ENCODE measurements at regions not wholly inside any gene's neighbourhood (a gene's known extent, or its start where the extent isn't known, plus 50 kb on each side); places are given as distances from the start of the nearest gene placed in this dataset.
"Not testable (repeated sequence)": the region's sequence is repeated elsewhere in the genome, so short reads cannot be mapped to it uniquely, and the experiment has no call there.

DNA sequence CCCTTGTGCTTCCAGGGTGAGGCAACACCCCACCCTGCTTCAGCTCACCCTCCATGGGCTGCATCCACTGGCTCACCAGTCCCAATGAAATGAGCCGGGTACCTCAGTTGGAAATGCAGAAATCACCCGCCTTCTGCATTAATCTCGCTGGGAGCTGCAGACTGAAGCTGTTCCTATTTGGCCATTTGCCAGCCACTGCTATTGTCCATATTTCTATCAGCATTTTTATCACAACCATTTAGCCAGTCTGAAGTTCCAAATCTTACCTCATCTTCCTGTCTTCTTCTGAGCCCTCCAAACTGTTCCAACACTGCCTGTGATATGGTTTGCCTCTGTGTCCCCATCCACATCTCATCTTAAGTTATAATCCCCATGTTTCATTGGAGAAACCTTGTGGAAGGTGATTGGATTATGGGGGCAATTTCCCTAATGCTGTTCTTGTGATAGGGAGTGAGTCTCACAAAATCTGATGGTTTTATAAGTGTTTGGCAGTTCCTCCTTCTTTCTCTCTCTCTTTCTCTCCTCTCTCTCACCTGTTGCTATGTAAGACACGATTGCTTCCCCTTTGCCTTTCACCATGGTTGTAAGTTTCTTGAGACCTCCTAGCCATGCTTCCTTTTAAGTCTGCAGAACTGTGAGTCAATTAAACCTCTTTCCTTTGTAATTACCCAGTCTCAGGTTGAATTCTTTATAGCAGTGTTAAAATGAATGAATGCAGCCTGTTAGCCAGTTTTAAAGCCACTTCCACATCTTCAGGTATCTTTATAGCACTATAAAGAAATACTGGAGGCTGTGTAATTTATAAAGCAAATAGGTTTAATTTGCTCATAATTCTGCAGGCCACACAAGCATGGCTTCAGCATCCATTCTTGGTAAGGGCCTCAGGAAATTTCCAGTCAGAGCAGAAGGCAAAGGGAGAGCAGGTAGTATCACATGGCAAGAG is 203.5 kb downstream of the FCRL5 start:
- H3K36me3 ChIP-seq: no peaks in the 10 kb centered on the region
- no peaks in the 10 kb centered on the region for H3K27me3 ChIP-seq (replicated peaks; ENCODE audit: insufficient read depth)
- H3K4me3 ChIP-seq: no peak overlapping the region
- TF ChIP-seq, protein P1, sequence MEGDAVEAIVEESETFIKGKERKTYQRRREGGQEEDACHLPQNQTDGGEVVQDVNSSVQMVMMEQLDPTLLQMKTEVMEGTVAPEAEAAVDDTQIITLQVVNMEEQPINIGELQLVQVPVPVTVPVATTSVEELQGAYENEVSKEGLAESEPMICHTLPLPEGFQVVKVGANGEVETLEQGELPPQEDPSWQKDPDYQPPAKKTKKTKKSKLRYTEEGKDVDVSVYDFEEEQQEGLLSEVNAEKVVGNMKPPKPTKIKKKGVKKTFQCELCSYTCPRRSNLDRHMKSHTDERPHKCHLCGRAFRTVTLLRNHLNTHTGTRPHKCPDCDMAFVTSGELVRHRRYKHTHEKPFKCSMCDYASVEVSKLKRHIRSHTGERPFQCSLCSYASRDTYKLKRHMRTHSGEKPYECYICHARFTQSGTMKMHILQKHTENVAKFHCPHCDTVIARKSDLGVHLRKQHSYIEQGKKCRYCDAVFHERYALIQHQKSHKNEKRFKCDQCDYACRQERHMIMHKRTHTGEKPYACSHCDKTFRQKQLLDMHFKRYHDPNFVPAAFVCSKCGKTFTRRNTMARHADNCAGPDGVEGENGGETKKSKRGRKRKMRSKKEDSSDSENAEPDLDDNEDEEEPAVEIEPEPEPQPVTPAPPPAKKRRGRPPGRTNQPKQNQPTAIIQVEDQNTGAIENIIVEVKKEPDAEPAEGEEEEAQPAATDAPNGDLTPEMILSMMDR (IDR thresholded peaks at IDR 0.05): no peak
- DNase-seq (ENCODE audit: low spot score) (no peak), ATAC-seq (ENCODE audit: insufficient number of reproducible peaks, low FRiP score, low read depth) (no peak)
- no peaks in the 10 kb centered on the region for H3K9me3 ChIP-seq
- no peak overlapping the region for H3K27ac ChIP-seq
- no peaks in the 10 kb centered on the region for H3K4me1 ChIP-seq (ENCODE audit: control insufficient read depth in 1 of 2, low read depth in 2 of 2)

DNA sequence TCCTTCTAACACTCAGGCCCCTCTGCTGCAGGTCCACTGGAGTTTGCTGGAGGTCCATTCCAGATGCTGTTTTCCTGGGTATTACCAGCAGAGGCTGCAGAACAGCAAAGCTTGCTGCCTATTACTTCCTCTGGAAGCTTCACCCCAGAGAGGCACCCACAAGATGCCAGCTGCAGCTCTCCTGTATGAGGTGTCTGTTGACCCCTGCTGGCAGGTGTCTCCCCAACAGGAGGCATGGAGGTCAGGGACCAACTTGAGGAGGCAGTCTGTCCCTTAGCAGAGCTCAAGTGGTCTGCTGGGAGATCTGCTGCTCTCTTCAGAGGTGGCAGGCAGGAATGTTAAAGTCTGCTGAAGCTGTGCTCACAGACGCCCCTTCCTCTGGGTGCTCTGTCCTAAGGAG is 204.8 kb downstream of the FCRL5 start:
- no peaks in the 10 kb centered on the region for H3K4me1 ChIP-seq (ENCODE audit: control insufficient read depth in 1 of 2, low read depth in 2 of 2)
- H3K4me3 ChIP-seq: no peak overlapping the region
- no peak overlapping the region for H3K27ac ChIP-seq
- H3K27me3 ChIP-seq (replicated peaks; ENCODE audit: insufficient read depth): no peaks in the 10 kb centered on the region
- H3K36me3 ChIP-seq: no peaks in the 10 kb centered on the region
- TF ChIP-seq, protein P1 (IDR thresholded peaks at IDR 0.05): no peak
- DNase-seq (ENCODE audit: low spot score) (no peak), ATAC-seq (ENCODE audit: insufficient number of reproducible peaks, low FRiP score, low read depth) (no peak)
- H3K9me3 ChIP-seq: no peaks in the 10 kb centered on the region

DNA sequence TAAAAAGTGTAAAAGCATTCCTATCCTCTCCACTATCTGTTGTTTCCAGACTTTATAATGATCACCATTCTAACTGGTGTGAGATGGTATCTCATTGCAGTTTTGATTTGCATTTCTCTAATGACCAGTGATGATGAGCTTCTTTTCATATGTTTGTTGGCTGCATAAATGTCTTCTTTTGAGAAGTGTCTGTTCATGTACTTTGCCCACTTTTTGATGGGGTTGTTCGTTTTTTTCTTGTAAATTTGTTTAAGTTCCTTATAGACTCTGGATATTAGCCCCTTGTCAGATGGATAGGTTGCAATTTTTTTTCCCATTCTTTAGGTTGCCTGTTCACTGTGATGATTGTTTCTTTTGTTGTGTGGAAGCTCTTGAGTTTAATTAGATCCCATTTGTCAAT is 199.6 kb upstream of the ETV3 start:
- ATAC-seq (ENCODE audit: insufficient number of reproducible peaks, low FRiP score, low read depth); H3K36me3 ChIP-seq; H3K4me1 ChIP-seq (ENCODE audit: control insufficient read depth in 1 of 2, low read depth in 2 of 2); H3K27me3 ChIP-seq (replicated peaks; ENCODE audit: insufficient read depth); DNase-seq (ENCODE audit: low spot score); H3K4me3 ChIP-seq; H3K27ac ChIP-seq; H3K9me3 ChIP-seq: not testable (repeated sequence)

DNA sequence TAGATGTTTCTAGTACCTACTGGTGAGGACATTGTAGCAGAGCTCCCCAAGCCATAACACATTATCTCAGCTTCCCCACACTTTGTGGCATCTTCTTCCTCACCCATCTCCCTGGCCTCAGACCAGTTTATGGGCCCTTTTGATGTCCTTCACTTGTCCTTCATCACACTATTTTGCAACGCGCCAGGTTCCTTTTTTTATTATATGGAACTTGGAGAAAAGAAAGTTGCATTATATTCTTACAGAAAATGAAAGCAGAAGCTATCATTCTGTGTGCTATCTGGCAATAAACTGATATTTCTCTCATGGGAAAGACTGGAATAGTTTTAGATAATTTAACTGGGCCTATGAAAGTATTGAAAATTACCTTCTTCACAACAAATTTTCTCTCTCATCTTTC is 196.9 kb upstream of the ETV3 start:
- no peak for ATAC-seq (ENCODE audit: insufficient number of reproducible peaks, low FRiP score, low read depth)

DNA sequence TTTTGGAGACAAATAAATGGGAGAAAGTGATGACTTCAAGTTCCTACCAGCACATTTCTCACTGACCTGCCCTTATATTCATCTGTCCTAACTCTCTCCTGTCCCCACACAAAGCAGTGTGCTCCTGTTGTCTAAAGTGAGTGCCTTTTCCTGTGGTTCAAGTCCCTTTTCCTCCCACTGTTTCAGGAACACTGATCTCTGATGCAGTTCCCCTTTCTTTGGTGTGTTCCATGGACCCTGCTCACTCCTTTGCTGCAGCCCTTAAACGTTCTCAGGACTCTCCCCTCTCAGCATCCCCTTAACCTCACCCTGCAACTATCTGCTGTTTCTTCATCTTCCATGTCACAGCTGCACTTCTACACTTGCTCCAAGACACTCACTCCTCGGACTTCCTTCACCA is 195.8 kb upstream of the ETV3 start:
- DNase-seq (ENCODE audit: low spot score): no peak
- ATAC-seq (ENCODE audit: insufficient number of reproducible peaks, low FRiP score, low read depth): no peak
- H3K27ac ChIP-seq: no peak overlapping the region
- no peaks in the 10 kb centered on the region for H3K36me3 ChIP-seq
- H3K27me3 ChIP-seq (replicated peaks; ENCODE audit: insufficient read depth): no peaks in the 10 kb centered on the region
- no peaks in the 10 kb centered on the region for H3K9me3 ChIP-seq
- H3K4me3 ChIP-seq: no peak overlapping the region
- no peaks in the 10 kb centered on the region for H3K4me1 ChIP-seq (ENCODE audit: control insufficient read depth in 1 of 2, low read depth in 2 of 2)
- TF ChIP-seq, protein P1 (IDR thresholded peaks at IDR 0.05): no peak

More for the DNA sequence above, 196.9 kb upstream of the ETV3 start:
- Histone ChIP-seq H3K9me3 (no peaks in the 10 kb centered on the region), H3K4me1 (ENCODE audit: control insufficient read depth in 1 of 2, low read depth in 2 of 2) (no peaks in the 10 kb centered on the region), H3K4me3 (no peak overlapping the region), H3K36me3 (no peaks in the 10 kb centered on the region), H3K27me3 (replicated peaks; ENCODE audit: insufficient read depth) (no peaks in the 10 kb centered on the region), H3K27ac (no peak overlapping the region)
- no peak for DNase-seq (ENCODE audit: low spot score)
- TF ChIP-seq, protein P1 (IDR thresholded peaks at IDR 0.05): no peak

DNA sequence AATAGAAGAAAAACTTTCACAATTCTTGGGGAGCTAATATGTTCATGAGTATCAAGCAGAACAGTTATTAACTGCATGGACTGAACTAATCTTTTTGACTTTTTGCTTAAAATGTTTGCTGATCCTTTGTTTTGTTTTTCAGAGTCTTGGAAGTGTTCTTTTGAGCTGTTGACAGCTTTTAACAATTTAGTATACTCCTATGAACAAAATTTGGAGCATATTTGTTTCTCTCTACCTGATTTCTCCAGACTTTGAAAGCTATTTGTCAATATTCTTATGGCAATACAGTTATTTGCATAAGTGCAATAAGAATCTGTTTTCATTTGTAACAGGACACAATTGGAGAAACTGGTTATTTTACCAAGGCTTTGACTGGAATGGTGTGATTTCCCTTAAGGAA is 192.0 kb upstream of the ETV3 start:
- H3K27ac ChIP-seq; H3K4me1 ChIP-seq (ENCODE audit: control insufficient read depth in 1 of 2, low read depth in 2 of 2); H3K4me3 ChIP-seq; ATAC-seq (ENCODE audit: insufficient number of reproducible peaks, low FRiP score, low read depth); H3K36me3 ChIP-seq; H3K9me3 ChIP-seq; DNase-seq (ENCODE audit: low spot score); H3K27me3 ChIP-seq (replicated peaks; ENCODE audit: insufficient read depth): not testable (repeated sequence)

DNA sequence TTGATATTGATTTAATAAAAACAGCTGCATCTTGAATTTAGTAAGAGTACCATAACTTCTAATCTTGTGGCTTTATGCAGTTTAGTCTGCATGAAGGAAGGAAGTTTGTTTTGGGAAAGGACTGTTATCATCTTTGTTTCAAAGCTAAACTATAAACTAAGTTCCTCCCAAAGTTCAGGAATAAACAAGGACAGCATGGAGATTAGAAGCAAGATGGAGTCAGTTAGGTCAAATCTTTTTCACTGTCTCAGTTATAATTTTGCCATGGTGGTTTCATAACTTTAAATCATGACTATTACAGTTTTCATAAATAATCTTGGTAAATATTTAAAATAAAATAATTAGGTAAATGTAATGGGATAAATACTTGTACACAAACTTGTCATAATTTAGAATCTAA is 189.9 kb upstream of the ETV3 start:
- not testable (repeated sequence) for H3K4me1 ChIP-seq (ENCODE audit: control insufficient read depth in 1 of 2, low read depth in 2 of 2); H3K27ac ChIP-seq; H3K27me3 ChIP-seq (replicated peaks; ENCODE audit: insufficient read depth); DNase-seq (ENCODE audit: low spot score); ATAC-seq (ENCODE audit: insufficient number of reproducible peaks, low FRiP score, low read depth); H3K9me3 ChIP-seq; H3K36me3 ChIP-seq; H3K4me3 ChIP-seq

All from thoracic aorta (tissue), 2 donors.